ENCODE measurements at regions not wholly inside any gene's neighbourhood (a gene's known extent, or its start where the extent isn't known, plus 50 kb on each side); places are given as distances from the start of the nearest gene placed in this dataset.
"Not testable (repeated sequence)": the region's sequence is repeated elsewhere in the genome, so short reads cannot be mapped to it uniquely, and the experiment has no call there.

GRCh38 chr22:36088292-36088691 lies 59.7 kb upstream of the RBFOX2 start:
- DNase-seq: peak; percentile 10

- DNase-seq: no peak
These were observed 59.2 kb upstream of the RBFOX2 start for GRCh38 chr22:36087784-36088183.

DNA sequence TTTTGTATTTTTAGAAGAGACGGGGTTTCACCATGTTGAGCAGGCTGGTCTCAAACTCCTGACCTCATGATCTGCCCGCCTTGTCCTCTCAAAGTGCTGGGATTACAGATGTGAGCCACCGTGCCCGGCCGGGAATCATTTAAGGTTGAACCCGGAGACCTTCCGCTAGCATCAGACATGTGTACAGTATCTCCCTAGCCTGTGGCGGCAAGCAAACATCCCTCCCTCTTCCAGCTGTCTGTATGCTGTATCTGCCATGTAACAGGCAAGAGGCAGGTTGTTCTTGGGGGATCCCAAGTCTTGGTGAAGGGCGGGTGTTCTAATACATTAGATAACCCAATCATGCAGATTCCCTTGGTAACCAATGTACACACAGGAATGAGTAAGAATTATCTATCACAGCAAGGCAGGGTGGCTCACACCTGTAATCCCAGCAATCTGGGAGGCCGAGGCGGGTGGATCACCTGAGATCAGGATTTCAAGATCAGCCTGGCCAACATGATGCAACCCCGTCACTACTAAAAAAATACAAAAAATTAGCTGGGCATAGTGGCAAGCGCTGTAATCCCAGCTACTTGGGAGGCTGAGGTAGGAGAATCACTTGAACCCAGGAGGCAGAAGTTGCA lies 58.1 kb upstream of the RBFOX2 start:
- DNase-seq: no peak

GRCh38 chr22:36086170-36086490 lies 57.5 kb upstream of the RBFOX2 start:
- DNase-seq: no peak

DNA sequence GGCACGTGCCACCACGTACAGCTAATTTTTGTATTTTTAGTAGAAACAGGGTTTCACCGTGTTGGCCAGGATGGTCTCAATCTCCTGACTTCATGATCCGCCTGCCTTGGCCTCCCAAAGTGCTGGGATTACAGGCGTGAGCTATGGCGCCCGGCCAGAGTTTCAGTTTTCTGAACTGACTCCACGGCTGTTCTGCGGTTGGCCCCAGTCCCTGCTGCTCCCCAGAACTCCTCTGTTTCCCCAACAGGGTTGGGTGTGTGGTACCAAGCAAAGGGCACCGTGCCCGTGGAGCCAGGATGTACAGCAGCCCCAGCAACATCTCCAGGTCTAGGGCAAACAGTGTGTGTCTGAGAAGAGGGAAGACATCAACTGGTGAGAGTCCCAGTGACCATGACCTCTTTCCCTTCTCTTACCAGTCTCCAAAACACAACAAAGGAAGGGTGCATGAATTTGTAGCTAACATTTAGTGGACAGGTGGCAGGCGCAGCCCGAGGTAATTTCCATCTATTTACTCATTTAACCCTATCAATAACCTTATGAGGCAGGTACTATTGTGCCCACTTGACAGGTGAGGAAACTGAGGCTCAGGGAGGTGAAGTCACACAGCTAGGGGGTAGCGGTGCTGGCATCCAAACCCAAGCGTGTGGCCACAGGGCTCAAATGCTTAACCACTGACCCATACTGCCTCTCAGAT lies 57.0 kb upstream of the RBFOX2 start:
- no peak for DNase-seq

- DNase-seq: no peak
These were observed 56.1 kb upstream of the RBFOX2 start for GRCh38 chr22:36084717-36085116.

DNA sequence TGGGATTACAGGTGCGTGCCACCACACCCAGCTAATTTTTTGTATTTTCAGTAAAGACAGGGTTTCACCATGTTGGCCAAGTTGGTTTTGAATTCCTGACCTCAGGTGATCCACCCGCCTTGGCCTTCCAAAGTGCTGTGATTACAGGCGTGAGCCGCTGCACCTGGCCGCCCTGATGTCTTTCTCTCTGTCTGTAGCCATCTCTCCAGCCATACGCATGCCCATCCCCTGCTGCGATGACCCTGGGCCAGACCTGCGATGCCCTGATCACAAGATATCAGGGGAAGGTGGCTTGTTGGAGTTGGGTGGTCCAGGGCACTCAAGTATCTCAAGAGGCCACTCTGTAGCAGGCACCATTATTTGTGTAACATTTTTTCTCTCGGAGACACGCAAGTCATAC lies 54.4 kb upstream of the RBFOX2 start:
- DNase-seq: no peak

- DNase-seq: no peak
These were observed 52.4 kb upstream of the RBFOX2 start for GRCh38 chr22:36081023-36081431.

GRCh38 chr22:36080281-36080680 lies 51.7 kb upstream of the RBFOX2 start:
- DNase-seq: not testable (repeated sequence)

GRCh38 chr22:36079041-36079440 lies 50.4 kb upstream of the RBFOX2 start:
- no peak for DNase-seq
